IMR-90 (cell line): ENCODE measurements at regions not wholly inside any gene's neighbourhood (a gene's known extent, or its start where the extent isn't known, plus 50 kb on each side); places are given as distances from the start of the nearest gene placed in this dataset.

Experiments used
- CHD1 ChIP-seq: IDR thresholded peaks from 2 replicates; pipeline ENCODE4 v1.6.1; 2012; ENCODE audit warnings: low read depth, low read length, improper control_type of control experiment
- MAZ ChIP-seq: IDR thresholded peaks from 2 replicates; pipeline ENCODE4 v1.6.1; 2012; ENCODE audit warnings: low read depth, mild to moderate bottlenecking, low read length, improper control_type of control experiment, moderate library complexity, borderline replicate concordance
- POLR2A ChIP-seq: IDR thresholded peaks from 2 replicates; pipeline ENCODE4 v1.6.1; 2012; ENCODE audit warnings: mild to moderate bottlenecking, low read depth, low read length

GRCh38 chr2:204395539-204395938, 149.7 kb upstream of the PARD3B start:
- no peak for TF ChIP-seq MAZ
- no peak for TF ChIP-seq CHD1
- no peak for TF ChIP-seq POLR2A
